ENCODE measurements at regions not wholly inside any gene's neighbourhood (a gene's known extent, or its start where the extent isn't known, plus 50 kb on each side); places are given as distances from the start of the nearest gene placed in this dataset.

GRCh38 chr3:144308396-144308795 lies 336.8 kb downstream of the DIPK2A start:
- Histone ChIP-seq H3K18ac (ENCODE audit: low read length) (no peak overlapping the region), H4K8ac (ENCODE audit: low read depth, low read length) (no peak overlapping the region), H2BK5ac (ENCODE audit: low read depth, low read length, poor library complexity) (no peak overlapping the region), H3K14ac (ENCODE audit: low read length) (no peak overlapping the region), H2AFZ (ENCODE audit: insufficient read depth, low read length, poor library complexity) (no peak overlapping the region), H4K91ac (ENCODE audit: low read depth, low read length) (no peak overlapping the region), H2BK120ac (ENCODE audit: insufficient read depth, low read length, poor library complexity) (no peak overlapping the region), H3K79me1 (ENCODE audit: low read length) (no peaks in the 10 kb centered on the region), H3K4ac (ENCODE audit: low read depth, low read length) (no peak overlapping the region), H3K4me2 (ENCODE audit: low read length) (no peak overlapping the region), H3K79me2 (ENCODE audit: control insufficient read depth, insufficient read depth, low read length, poor library complexity) (no peaks in the 10 kb centered on the region), H4K12ac (ENCODE audit: low read depth, low read length) (no peak overlapping the region), H3K27ac (ENCODE audit: low read depth, low read length) (no peak overlapping the region), H3K4me1 (ENCODE audit: control insufficient read depth in 1 of 2, insufficient read depth in 2 of 2, low read length in 2 of 2) (no peaks in the 10 kb centered on the region), H3K27me3 (ENCODE audit: insufficient read depth, low read length) (no peaks in the 10 kb centered on the region), H2BK12ac (ENCODE audit: low read length) (no peak overlapping the region), H3K36me3 (ENCODE audit: control insufficient read depth in 1 of 2, insufficient read depth in 2 of 2, low read length in 2 of 2) (no peaks in the 10 kb centered on the region), H2AK5ac (ENCODE audit: low read length) (no peak overlapping the region), H3K4me3 (ENCODE audit: low read depth, low read length) (no peak overlapping the region), H3K23ac (ENCODE audit: low read length) (no peak overlapping the region), H3K9me3 (ENCODE audit: insufficient read depth, low read depth, low read length) (peaks cover 3% of the 10 kb centered on the region), H3K9ac (ENCODE audit: low read length) (no peak overlapping the region)
- no CpG with 5 or more reads among the region's 3 CpGs for WGBS (ENCODE audit: extremely low coverage, insufficient coverage, insufficient read length)
- DNase-seq: no peak

- Histone ChIP-seq H2AK5ac (ENCODE audit: low read length) (no peak overlapping the region), H3K18ac (ENCODE audit: low read length) (no peak overlapping the region), H4K91ac (ENCODE audit: low read depth, low read length) (no peak overlapping the region), H3K4me3 (ENCODE audit: low read depth, low read length) (no peak overlapping the region), H3K23ac (ENCODE audit: low read length) (no peak overlapping the region), H2AFZ (ENCODE audit: insufficient read depth, low read length, poor library complexity) (no peak overlapping the region), H3K27me3 (ENCODE audit: insufficient read depth, low read length) (no peaks in the 10 kb centered on the region), H4K12ac (ENCODE audit: low read depth, low read length) (no peak overlapping the region), H2BK120ac (ENCODE audit: insufficient read depth, low read length, poor library complexity) (no peak overlapping the region), H3K4me2 (ENCODE audit: low read length) (no peak overlapping the region), H3K9ac (ENCODE audit: low read length) (no peak overlapping the region), H2BK12ac (ENCODE audit: low read length) (no peak overlapping the region), H3K36me3 (ENCODE audit: control insufficient read depth in 1 of 2, insufficient read depth in 2 of 2, low read length in 2 of 2) (no peaks in the 10 kb centered on the region), H4K8ac (ENCODE audit: low read depth, low read length) (no peak overlapping the region), H3K79me1 (ENCODE audit: low read length) (no peaks in the 10 kb centered on the region), H2BK5ac (ENCODE audit: low read depth, low read length, poor library complexity) (no peak overlapping the region), H3K79me2 (ENCODE audit: control insufficient read depth, insufficient read depth, low read length, poor library complexity) (no peaks in the 10 kb centered on the region), H3K14ac (ENCODE audit: low read length) (no peak overlapping the region), H3K27ac (ENCODE audit: low read depth, low read length) (no peak overlapping the region), H3K4me1 (ENCODE audit: control insufficient read depth in 1 of 2, insufficient read depth in 2 of 2, low read length in 2 of 2) (no peaks in the 10 kb centered on the region), H3K9me3 (ENCODE audit: insufficient read depth, low read depth, low read length) (no peaks in the 10 kb centered on the region), H3K4ac (ENCODE audit: low read depth, low read length) (no peak overlapping the region)
- no peak for DNase-seq
- WGBS (ENCODE audit: extremely low coverage, insufficient coverage, insufficient read length): no CpG with 5 or more reads among the region's 3 CpGs
Measured at GRCh38 chr3:144312702-144313101, 341.1 kb downstream of the DIPK2A start.

GRCh38 chr3:144314946-144315345 lies 343.3 kb downstream of the DIPK2A start:
- H3K4me1 ChIP-seq (ENCODE audit: control insufficient read depth in 1 of 2, insufficient read depth in 2 of 2, low read length in 2 of 2): no peaks in the 10 kb centered on the region
- no peak for DNase-seq
- H3K9me3 ChIP-seq (ENCODE audit: insufficient read depth, low read depth, low read length): no peaks in the 10 kb centered on the region
- no peak overlapping the region for H2AK5ac ChIP-seq (ENCODE audit: low read length)
- H2BK5ac ChIP-seq (ENCODE audit: low read depth, low read length, poor library complexity): no peak overlapping the region
- no peak overlapping the region for H3K4ac ChIP-seq (ENCODE audit: low read depth, low read length)
- H3K27me3 ChIP-seq (ENCODE audit: insufficient read depth, low read length): no peaks in the 10 kb centered on the region
- no peak overlapping the region for H2BK12ac ChIP-seq (ENCODE audit: low read length)
- no peak overlapping the region for H3K27ac ChIP-seq (ENCODE audit: low read depth, low read length)
- H4K12ac ChIP-seq (ENCODE audit: low read depth, low read length): no peak overlapping the region
- H3K4me2 ChIP-seq (ENCODE audit: low read length): no peak overlapping the region
- H2AFZ ChIP-seq (ENCODE audit: insufficient read depth, low read length, poor library complexity): no peak overlapping the region
- H3K18ac ChIP-seq (ENCODE audit: low read length): no peak overlapping the region
- H3K4me3 ChIP-seq (ENCODE audit: low read depth, low read length): no peak overlapping the region
- H3K79me2 ChIP-seq (ENCODE audit: control insufficient read depth, insufficient read depth, low read length, poor library complexity): no peaks in the 10 kb centered on the region
- H4K8ac ChIP-seq (ENCODE audit: low read depth, low read length): no peak overlapping the region
- WGBS (ENCODE audit: extremely low coverage, insufficient coverage, insufficient read length): no CpG with 5 or more reads among the region's 3 CpGs
- H3K23ac ChIP-seq (ENCODE audit: low read length): no peak overlapping the region
- H3K9ac ChIP-seq (ENCODE audit: low read length): no peak overlapping the region
- H3K36me3 ChIP-seq (ENCODE audit: control insufficient read depth in 1 of 2, insufficient read depth in 2 of 2, low read length in 2 of 2): no peaks in the 10 kb centered on the region
- no peak overlapping the region for H2BK120ac ChIP-seq (ENCODE audit: insufficient read depth, low read length, poor library complexity)
- H4K91ac ChIP-seq (ENCODE audit: low read depth, low read length): no peak overlapping the region
- no peak overlapping the region for H3K14ac ChIP-seq (ENCODE audit: low read length)
- H3K79me1 ChIP-seq (ENCODE audit: low read length): no peaks in the 10 kb centered on the region

- Histone ChIP-seq H3K23ac (ENCODE audit: low read length) (no peak overlapping the region), H3K27me3 (ENCODE audit: insufficient read depth, low read length) (no peaks in the 10 kb centered on the region), H4K12ac (ENCODE audit: low read depth, low read length) (no peak overlapping the region), H4K91ac (ENCODE audit: low read depth, low read length) (no peak overlapping the region), H3K27ac (ENCODE audit: low read depth, low read length) (no peak overlapping the region), H3K9ac (ENCODE audit: low read length) (no peak overlapping the region), H3K4me3 (ENCODE audit: low read depth, low read length) (no peak overlapping the region), H3K14ac (ENCODE audit: low read length) (no peak overlapping the region), H3K4me2 (ENCODE audit: low read length) (no peak overlapping the region), H2BK120ac (ENCODE audit: insufficient read depth, low read length, poor library complexity) (no peak overlapping the region), H3K9me3 (ENCODE audit: insufficient read depth, low read depth, low read length) (no peaks in the 10 kb centered on the region), H3K18ac (ENCODE audit: low read length) (no peak overlapping the region), H3K4me1 (ENCODE audit: control insufficient read depth in 1 of 2, insufficient read depth in 2 of 2, low read length in 2 of 2) (peaks cover 1 to 2% of the 10 kb centered on the region in 2 experiments), H2BK12ac (ENCODE audit: low read length) (no peak overlapping the region), H3K79me2 (ENCODE audit: control insufficient read depth, insufficient read depth, low read length, poor library complexity) (no peaks in the 10 kb centered on the region), H2BK5ac (ENCODE audit: low read depth, low read length, poor library complexity) (no peak overlapping the region), H3K79me1 (ENCODE audit: low read length) (no peaks in the 10 kb centered on the region), H2AK5ac (ENCODE audit: low read length) (no peak overlapping the region), H2AFZ (ENCODE audit: insufficient read depth, low read length, poor library complexity) (no peak overlapping the region), H3K4ac (ENCODE audit: low read depth, low read length) (no peak overlapping the region), H4K8ac (ENCODE audit: low read depth, low read length) (no peak overlapping the region), H3K36me3 (ENCODE audit: control insufficient read depth in 1 of 2, insufficient read depth in 2 of 2, low read length in 2 of 2) (no peaks in the 10 kb centered on the region)
- DNase-seq: no peak
- no CpG with 5 or more reads among the region's 2 CpGs for WGBS (ENCODE audit: extremely low coverage, insufficient coverage, insufficient read length)
Measured at GRCh38 chr3:144317961-144318360, 346.3 kb downstream of the DIPK2A start.
